HG02642 (cell line): ENCODE measurements at regions not wholly inside any gene's neighbourhood (a gene's known extent, or its start where the extent isn't known, plus 50 kb on each side); places are given as distances from the start of the nearest gene placed in this dataset.

ENCODE experiments used
- ATAC-seq: cut with Tn5 transposase; IDR thresholded peaks from one replicate; pipeline ENCODE4 v1.9.1; 2021; ENCODE audit warnings: mild to moderate bottlenecking; ENCODE audit not compliant: unreplicated experiment, poor library complexity

DNA sequence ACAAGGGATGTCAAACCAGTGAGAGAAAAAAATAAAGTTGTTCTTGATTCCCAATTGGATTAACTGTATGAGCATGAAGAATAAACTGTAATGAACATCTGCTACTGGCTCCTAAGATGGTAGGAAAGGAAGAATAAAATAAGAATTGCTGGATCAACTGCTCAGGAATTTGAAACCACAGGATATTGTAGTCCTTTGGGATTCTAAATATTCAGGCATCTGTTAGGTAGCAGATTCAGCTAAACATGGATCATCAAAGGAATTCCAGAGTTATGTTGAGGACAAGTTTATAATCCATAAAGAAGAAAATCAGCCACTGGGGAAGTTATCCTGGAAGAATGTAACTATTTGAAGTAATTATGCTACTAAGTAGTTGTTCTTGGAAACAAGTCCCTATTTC lies 65.8 kb downstream of the ISL1 start:
- no peak for ATAC-seq

DNA sequence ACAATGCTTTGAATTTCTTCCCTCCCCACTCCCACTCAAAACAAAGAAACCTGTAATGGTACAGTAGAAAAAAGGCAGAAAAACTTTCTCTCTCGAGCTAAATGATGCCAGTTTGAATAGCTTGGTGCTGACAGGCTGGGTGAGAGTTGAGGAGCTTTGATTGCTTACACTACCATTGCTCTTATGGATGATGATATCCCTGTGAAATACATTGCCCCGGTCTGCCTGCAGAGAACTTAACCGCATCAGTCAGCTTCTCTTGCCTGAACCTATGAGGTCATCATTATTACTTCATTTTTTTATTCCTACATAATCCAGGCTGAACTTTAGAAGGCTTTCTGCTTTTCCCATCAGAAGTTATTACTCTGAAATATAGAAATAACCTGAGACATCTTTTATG lies 69.3 kb downstream of the ISL1 start:
- no peak for ATAC-seq

GRCh38 chr5:51465165-51465564 lies 81.9 kb downstream of the ISL1 start:
- ATAC-seq: no peak

- no peak for ATAC-seq
Observed at GRCh38 chr5:51466214-51466613, 83.0 kb downstream of the ISL1 start.

DNA sequence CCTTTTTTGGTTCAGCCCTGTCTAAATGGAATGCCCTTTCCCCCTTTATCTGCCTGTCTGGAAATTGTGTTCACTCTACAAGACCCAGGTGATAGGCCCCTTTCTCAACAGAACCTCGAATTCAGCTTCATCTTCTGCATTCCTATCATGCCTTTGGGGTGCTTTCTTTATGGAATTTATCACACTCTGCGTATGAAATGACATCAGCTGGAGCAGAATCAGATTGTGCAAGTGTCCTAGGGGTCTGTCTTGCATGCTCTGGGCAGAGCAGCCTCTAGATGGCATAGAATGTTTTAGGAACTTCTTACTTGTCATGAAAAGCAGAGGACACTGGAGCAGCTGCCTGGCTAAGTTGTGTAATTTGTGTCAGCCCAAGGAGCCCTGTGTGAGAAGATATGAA lies 84.9 kb downstream of the ISL1 start:
- ATAC-seq: no peak

- ATAC-seq: no peak
Observed at GRCh38 chr5:51471630-51472029, 88.4 kb downstream of the ISL1 start.

- no peak for ATAC-seq
Observed at GRCh38 chr5:51472472-51472871, 89.2 kb downstream of the ISL1 start.

DNA sequence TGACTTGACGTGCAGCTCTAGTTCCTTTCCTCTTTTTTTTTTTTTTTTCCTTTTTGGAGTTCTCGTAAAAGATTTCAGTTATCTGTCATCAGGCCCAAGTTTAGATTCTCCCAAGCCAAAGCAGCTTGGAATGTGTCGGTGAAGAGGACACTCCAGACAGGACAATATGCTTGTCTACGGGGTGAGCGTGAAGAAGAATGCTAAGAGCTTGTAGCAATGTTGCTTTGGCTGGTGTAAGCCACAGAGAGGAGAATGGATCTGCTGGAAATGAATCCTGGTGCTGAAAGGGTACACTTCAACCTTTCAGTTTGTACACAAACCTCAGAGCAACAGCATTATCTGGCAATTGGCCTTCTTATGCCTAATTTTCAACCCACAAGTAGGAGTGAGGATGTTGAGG lies 92.4 kb downstream of the ISL1 start:
- ATAC-seq: no peak

DNA sequence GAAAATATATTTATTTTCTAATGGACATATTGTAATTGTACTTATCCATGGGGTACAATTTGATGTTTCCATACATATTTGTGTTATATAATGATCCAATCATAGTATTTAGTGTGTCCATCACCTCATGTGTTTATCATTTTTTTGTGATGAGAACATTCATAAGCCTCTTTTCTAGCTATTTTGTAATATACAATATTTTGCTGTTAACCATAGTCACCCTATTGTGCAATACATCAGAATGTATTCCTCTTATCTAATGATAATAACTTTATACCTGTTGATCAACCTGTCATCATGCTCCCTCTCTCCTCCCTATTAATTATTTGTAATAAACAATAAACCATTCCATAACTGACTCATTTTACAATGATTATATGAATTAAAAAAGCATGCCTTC lies 93.2 kb downstream of the ISL1 start:
- ATAC-seq: no peak

GRCh38 chr5:51479840-51480239 lies 96.6 kb downstream of the ISL1 start:
- peak; percentile 83 for ATAC-seq

- no peak for ATAC-seq
Observed at GRCh38 chr5:51484326-51484725, 101.1 kb downstream of the ISL1 start.

DNA sequence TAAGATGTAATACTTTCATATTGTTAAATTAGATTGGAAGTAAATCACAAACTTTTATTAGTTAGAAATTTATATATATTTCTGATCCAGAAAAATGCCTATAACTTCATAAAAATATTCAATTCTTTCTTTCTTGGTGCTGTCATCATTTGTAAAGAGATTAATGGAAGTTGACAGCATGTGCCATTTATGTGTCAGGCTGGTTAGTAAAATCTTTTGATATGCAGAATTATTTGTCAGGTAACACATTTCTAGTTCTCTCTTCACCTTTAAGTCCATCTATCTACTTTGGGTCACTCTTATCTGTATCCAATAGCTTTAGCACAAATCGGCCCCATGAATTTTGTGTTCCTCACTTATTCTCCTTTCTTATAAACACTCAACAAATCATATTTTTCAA lies 102.9 kb downstream of the ISL1 start:
- ATAC-seq: no peak

- ATAC-seq: no peak
Observed at GRCh38 chr5:51487952-51488351, 104.7 kb downstream of the ISL1 start.

- no peak for ATAC-seq
Observed at GRCh38 chr5:51488803-51489642, 105.8 kb downstream of the ISL1 start.

- no peak for ATAC-seq
Observed at GRCh38 chr5:51494821-51495220, 111.6 kb downstream of the ISL1 start.

- ATAC-seq: no peak
Observed at GRCh38 chr5:51495672-51496071, 112.4 kb downstream of the ISL1 start.

DNA sequence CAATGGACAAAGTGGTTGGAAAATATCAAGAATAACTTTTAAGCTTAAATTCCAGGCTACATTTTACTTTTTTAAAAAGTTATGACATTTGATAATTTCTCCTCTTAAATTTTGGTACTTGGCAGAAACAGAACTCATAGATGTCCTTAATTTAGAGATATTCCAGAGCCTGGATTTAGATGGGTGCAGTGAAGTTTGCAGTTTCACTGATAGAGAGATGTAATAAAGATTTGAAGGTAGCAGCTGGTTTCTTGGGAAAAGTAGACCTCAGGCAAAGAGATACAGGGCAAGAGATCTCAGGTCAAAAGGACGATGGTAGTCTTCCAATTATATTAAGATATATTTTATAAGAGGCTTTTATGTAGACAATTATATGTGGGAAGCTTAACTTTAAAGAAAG lies 134.6 kb downstream of the ISL1 start:
- no peak for ATAC-seq

DNA sequence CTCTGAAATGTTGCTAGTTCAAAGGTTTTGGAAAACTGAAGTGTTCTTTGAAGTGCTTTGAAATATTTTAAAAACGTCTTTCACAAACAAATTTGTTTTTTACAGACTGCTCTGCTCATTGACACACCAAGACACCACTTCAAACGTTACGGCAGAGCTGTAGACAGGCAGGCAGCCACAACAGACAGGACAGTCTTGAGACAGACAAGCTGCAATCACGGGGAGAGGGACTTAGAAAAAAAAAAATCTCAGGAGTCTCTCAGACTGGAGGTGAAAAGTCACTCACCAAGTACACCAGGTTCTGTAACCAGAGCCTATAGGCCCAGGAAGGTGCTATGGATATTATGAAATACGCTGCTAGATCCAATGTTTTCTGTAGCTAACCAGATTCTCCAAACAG lies 135.4 kb downstream of the ISL1 start:
- ATAC-seq: no peak

- no peak for ATAC-seq
Observed at GRCh38 chr5:51521583-51521982, 138.3 kb downstream of the ISL1 start.

- no peak for ATAC-seq
Observed at GRCh38 chr5:51539232-51539631, 156.0 kb downstream of the ISL1 start.

DNA sequence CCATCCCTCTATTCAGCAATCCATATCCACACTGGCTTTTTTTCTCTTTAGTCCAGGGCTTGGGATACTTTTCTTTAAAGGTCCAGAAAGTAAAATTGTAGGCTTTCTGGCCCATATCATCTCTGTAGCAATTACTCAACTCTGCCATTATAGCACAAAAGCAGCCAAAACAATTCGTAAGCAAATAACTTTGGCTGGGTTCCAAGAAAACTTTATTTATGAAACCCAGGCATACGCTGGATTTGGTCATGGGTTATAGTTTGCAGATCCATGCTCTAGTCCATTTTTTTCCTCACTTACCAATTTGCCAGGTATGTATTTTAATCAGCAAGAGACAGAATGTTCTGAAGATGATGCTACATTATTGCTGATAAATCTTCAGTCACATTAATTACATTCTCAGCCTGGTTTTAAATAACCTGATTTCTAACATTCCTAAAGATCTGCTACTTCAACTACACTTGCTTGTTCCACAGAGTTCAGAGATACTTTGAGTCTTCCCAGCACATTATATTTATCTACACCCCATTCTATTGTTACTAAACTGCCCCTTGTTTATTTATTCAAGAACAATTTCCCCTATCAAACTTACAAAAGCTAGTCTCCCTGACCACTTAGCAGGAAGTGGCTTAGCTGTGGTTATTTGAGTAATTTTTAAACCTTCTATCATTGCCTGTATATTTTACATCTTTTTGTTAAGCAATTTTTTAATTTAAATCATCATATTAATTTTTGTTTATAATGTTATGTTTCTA lies 161.0 kb downstream of the ISL1 start:
- no peak for ATAC-seq

DNA sequence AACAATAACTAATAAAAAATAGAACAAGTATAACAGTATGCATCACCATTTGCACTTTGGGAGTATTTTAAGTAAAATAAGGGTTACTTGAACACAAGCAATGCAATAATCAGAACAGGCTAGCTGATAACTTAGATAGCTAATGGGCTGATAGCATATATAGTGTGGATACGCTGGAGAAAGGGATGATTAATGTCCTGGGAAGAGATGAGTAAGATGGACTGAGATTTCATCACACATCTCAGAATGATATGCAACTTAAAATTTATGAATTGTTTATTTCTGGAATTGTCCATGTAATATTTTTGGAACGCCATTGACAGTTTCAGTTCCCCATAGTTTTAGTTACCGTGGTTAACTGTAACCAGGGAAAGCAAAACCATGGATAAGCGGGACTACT lies 173.6 kb downstream of the ISL1 start:
- no peak for ATAC-seq
